ENCODE measurements at regions not wholly inside any gene's neighbourhood (a gene's known extent, or its start where the extent isn't known, plus 50 kb on each side); places are given as distances from the start of the nearest gene placed in this dataset.
"Not testable (repeated sequence)": the region's sequence is repeated elsewhere in the genome, so short reads cannot be mapped to it uniquely, and the experiment has no call there.

GRCh38 chr2:241958818-241959545, 89.5 kb downstream of the RTP5 start:
- H3K4me3 ChIP-seq, result no peak overlapping the region
- H3K36me3 ChIP-seq (replicated peaks), result no peaks in the 10 kb centered on the region
- H3K9me3 ChIP-seq, result no peaks in the 10 kb centered on the region
- in situ Hi-C loops (cut with MboI; ENCODE audit: low sequenced_read_pairs), result no loop called here
- no peak for DNase-seq (ENCODE audit: low spot score in 2 of 2)
- H3K27me3 ChIP-seq (ENCODE audit: low read depth), result no peaks in the 10 kb centered on the region
- no peaks in the 10 kb centered on the region for H3K4me1 ChIP-seq

GRCh38 chr2:241959751-241960269, 90.3 kb downstream of the RTP5 start:
- no peaks in the 10 kb centered on the region for H3K27me3 ChIP-seq (ENCODE audit: low read depth)
- DNase-seq (ENCODE audit: low spot score in 2 of 2), result no peak
- in situ Hi-C loops (cut with MboI; ENCODE audit: low sequenced_read_pairs), result no loop called here
- H3K36me3 ChIP-seq (replicated peaks), result no peaks in the 10 kb centered on the region
- H3K9me3 ChIP-seq, result no peaks in the 10 kb centered on the region
- H3K4me3 ChIP-seq, result no peak overlapping the region
- H3K4me1 ChIP-seq, result no peaks in the 10 kb centered on the region

GRCh38 chr2:241961454-241961853, 91.9 kb downstream of the RTP5 start:
- no peaks in the 10 kb centered on the region; the same call in 1 of the 2 replicates for H3K4me1 ChIP-seq
- in situ Hi-C loops (cut with MboI; ENCODE audit: low sequenced_read_pairs), result no loop called here

GRCh38 chr2:241964133-241964532, 94.6 kb downstream of the RTP5 start:
- Histone ChIP-seq H3K4me1 (no peaks in the 10 kb centered on the region; the same call in 1 of the 2 replicates), H3K9me3 (no peaks in the 10 kb centered on the region)
- in situ Hi-C loops (cut with MboI; ENCODE audit: low sequenced_read_pairs), result no loop called here

More at GRCh38 chr2:241961454-241961853, 91.9 kb downstream of the RTP5 start:
- Histone ChIP-seq H3K36me3 (replicated peaks) (no peaks in the 10 kb centered on the region), H3K27me3 (ENCODE audit: low read depth) (no peaks in the 10 kb centered on the region), H3K9me3 (no peaks in the 10 kb centered on the region), H3K4me3 (no peak overlapping the region)
- no peak for DNase-seq (ENCODE audit: low spot score in 2 of 2)

GRCh38 chr2:241965931-241966412, 96.4 kb downstream of the RTP5 start:
- Histone ChIP-seq H3K36me3 (replicated peaks) (no peaks in the 10 kb centered on the region), H3K27me3 (ENCODE audit: low read depth) (no peaks in the 10 kb centered on the region), H3K9me3 (no peaks in the 10 kb centered on the region), H3K4me3 (no peak overlapping the region), H3K4me1 (no peaks in the 10 kb centered on the region; the same call in 1 of the 2 replicates)
- in situ Hi-C loops (cut with MboI; ENCODE audit: low sequenced_read_pairs), result no loop called here
- no peak for DNase-seq (ENCODE audit: low spot score in 2 of 2)

More at GRCh38 chr2:241964133-241964532, 94.6 kb downstream of the RTP5 start:
- no peak overlapping the region for H3K4me3 ChIP-seq
- no peaks in the 10 kb centered on the region for H3K27me3 ChIP-seq (ENCODE audit: low read depth)
- no peak for DNase-seq (ENCODE audit: low spot score in 2 of 2)
- H3K36me3 ChIP-seq (replicated peaks), result no peaks in the 10 kb centered on the region

- no peaks in the 10 kb centered on the region for H3K27me3 ChIP-seq (ENCODE audit: low read depth)
- no peak for DNase-seq (ENCODE audit: low spot score in 2 of 2)
- H3K4me3 ChIP-seq, result no peak overlapping the region
- in situ Hi-C loops (cut with MboI; ENCODE audit: low sequenced_read_pairs), result no loop called here
- no peaks in the 10 kb centered on the region for H3K9me3 ChIP-seq
- H3K36me3 ChIP-seq (replicated peaks), result no peaks in the 10 kb centered on the region
- H3K4me1 ChIP-seq, result no peaks in the 10 kb centered on the region; the same call in 1 of the 2 replicates
Observed at GRCh38 chr2:241966647-241967466, 97.3 kb downstream of the RTP5 start.

- peak in 1 of 2 experiments; percentile 2 for DNase-seq (ENCODE audit: low spot score in 2 of 2)
- Histone ChIP-seq H3K4me1 (no peaks in the 10 kb centered on the region; the same call in 1 of the 2 replicates), H3K36me3 (replicated peaks) (no peaks in the 10 kb centered on the region), H3K9me3 (no peaks in the 10 kb centered on the region), H3K4me3 (no peak overlapping the region), H3K27me3 (ENCODE audit: low read depth) (no peaks in the 10 kb centered on the region)
- in situ Hi-C loops (cut with MboI; ENCODE audit: low sequenced_read_pairs), result no loop called here
Observed at GRCh38 chr2:241967467-241968144, 98.1 kb downstream of the RTP5 start.

GRCh38 chr2:241968417-241968816, 98.9 kb downstream of the RTP5 start:
- Histone ChIP-seq H3K36me3 (replicated peaks) (no peaks in the 10 kb centered on the region), H3K4me1 (no peaks in the 10 kb centered on the region; the same call in 1 of the 2 replicates), H3K4me3 (no peak overlapping the region), H3K9me3 (no peaks in the 10 kb centered on the region), H3K27me3 (ENCODE audit: low read depth) (no peaks in the 10 kb centered on the region)
- in situ Hi-C loops (cut with MboI; ENCODE audit: low sequenced_read_pairs), result no loop called here
- DNase-seq (ENCODE audit: low spot score in 2 of 2), result no peak

GRCh38 chr2:241969182-241969581, 99.7 kb downstream of the RTP5 start:
- DNase-seq (ENCODE audit: low spot score in 2 of 2); H3K4me1 ChIP-seq; in situ Hi-C loops (cut with MboI; ENCODE audit: low sequenced_read_pairs); H3K36me3 ChIP-seq (replicated peaks); H3K9me3 ChIP-seq; H3K27me3 ChIP-seq (ENCODE audit: low read depth); H3K4me3 ChIP-seq: not testable (repeated sequence)

- Histone ChIP-seq H3K4me1 (no peaks in the 10 kb centered on the region; the same call in 1 of the 2 replicates), H3K36me3 (replicated peaks) (no peaks in the 10 kb centered on the region), H3K9me3 (no peaks in the 10 kb centered on the region), H3K27me3 (ENCODE audit: low read depth) (no peaks in the 10 kb centered on the region), H3K4me3 (no peak overlapping the region)
- no peak for DNase-seq (ENCODE audit: low spot score in 2 of 2)
- in situ Hi-C loops (cut with MboI; ENCODE audit: low sequenced_read_pairs), result no loop called here
Observed at GRCh38 chr2:241970716-241971115, 101.2 kb downstream of the RTP5 start.

- peak in 1 of 2 experiments; percentile 2 for DNase-seq (ENCODE audit: low spot score in 2 of 2)
- H3K36me3 ChIP-seq (replicated peaks), result no peaks in the 10 kb centered on the region
- no peak overlapping the region for H3K4me3 ChIP-seq
- no peaks in the 10 kb centered on the region for H3K4me1 ChIP-seq
- in situ Hi-C loops (cut with MboI; ENCODE audit: low sequenced_read_pairs), result no loop called here
- H3K27me3 ChIP-seq (ENCODE audit: low read depth), result no peaks in the 10 kb centered on the region
- H3K9me3 ChIP-seq, result no peaks in the 10 kb centered on the region
Observed at GRCh38 chr2:241974096-241974495, 104.6 kb downstream of the RTP5 start.

GRCh38 chr2:241974851-241975592, 105.5 kb downstream of the RTP5 start:
- H3K9me3 ChIP-seq, result no peaks in the 10 kb centered on the region
- in situ Hi-C loops (cut with MboI; ENCODE audit: low sequenced_read_pairs), result no loop called here
- H3K27me3 ChIP-seq (ENCODE audit: low read depth), result no peaks in the 10 kb centered on the region
- no peaks in the 10 kb centered on the region for H3K4me1 ChIP-seq
- H3K4me3 ChIP-seq, result no peak overlapping the region
- H3K36me3 ChIP-seq (replicated peaks), result no peaks in the 10 kb centered on the region
- DNase-seq (ENCODE audit: low spot score in 2 of 2), result peak in 1 of 2 experiments; percentile 4

Measured in HAP-1 (cell line).